ENCODE measurements at regions not wholly inside any gene's neighbourhood (a gene's known extent, or its start where the extent isn't known, plus 50 kb on each side); places are given as distances from the start of the nearest gene placed in this dataset.

DNA sequence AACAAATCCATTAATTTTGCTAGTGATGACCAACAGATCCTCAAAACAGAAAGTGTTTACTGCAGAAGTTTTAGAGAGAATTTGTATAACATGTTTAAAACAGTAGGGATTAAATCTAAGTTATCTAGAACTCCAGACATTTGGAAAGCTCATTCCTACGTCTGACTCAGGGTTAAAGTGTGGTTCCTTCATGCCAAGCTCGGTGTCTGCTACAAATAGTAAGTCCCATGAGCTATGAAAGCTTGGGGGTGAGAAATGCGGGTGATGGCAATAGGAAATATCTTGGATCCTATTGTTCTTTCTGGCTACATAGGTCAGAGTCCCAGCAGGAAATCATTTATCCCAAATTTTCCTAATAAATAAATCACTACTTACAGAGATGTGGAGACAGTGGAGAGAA, 867.1 kb downstream of the UQCRFS1 start:
- TF ChIP-seq, protein P1, sequence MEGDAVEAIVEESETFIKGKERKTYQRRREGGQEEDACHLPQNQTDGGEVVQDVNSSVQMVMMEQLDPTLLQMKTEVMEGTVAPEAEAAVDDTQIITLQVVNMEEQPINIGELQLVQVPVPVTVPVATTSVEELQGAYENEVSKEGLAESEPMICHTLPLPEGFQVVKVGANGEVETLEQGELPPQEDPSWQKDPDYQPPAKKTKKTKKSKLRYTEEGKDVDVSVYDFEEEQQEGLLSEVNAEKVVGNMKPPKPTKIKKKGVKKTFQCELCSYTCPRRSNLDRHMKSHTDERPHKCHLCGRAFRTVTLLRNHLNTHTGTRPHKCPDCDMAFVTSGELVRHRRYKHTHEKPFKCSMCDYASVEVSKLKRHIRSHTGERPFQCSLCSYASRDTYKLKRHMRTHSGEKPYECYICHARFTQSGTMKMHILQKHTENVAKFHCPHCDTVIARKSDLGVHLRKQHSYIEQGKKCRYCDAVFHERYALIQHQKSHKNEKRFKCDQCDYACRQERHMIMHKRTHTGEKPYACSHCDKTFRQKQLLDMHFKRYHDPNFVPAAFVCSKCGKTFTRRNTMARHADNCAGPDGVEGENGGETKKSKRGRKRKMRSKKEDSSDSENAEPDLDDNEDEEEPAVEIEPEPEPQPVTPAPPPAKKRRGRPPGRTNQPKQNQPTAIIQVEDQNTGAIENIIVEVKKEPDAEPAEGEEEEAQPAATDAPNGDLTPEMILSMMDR (IDR thresholded peaks at IDR 0.05): no peak
- TF ChIP-seq POLR2A (IDR thresholded peaks at IDR 0.05) (no peak), POLR2AphosphoS5 (IDR thresholded peaks at IDR 0.05) (no peak)
